ENCODE measurements at regions not wholly inside any gene's neighbourhood (a gene's known extent, or its start where the extent isn't known, plus 50 kb on each side); places are given as distances from the start of the nearest gene placed in this dataset.

DNA sequence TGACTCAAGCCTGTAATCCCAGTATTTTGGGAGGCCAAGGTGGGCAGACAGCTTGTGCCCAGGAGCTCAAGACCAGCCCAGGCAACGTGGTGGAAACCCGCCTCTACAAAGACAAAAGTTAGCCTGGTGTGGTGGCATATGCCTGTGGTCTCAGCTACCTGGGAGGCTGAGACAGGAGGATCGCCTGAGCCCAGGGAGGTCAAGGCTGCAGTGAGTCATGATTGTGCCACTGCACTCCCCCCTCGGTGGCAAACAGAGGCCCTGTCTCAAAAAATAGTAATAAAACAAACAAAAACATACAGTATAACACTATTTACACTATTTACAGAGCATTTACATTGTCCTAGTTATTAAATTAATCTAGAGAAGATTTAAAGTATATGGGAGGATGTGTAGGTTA lies 56.0 kb upstream of the PIM1 start:
- 83 to 88% methylated on average over 4 of the region's 4 CpGs for WGBS, 2 donors
- Histone ChIP-seq H3K27ac (ENCODE audit: low read depth in 2 of 2, low read length in 1 of 2) (no peak overlapping the region), H3K4me3 (ENCODE audit: low read depth in 1 of 2, low read length in 2 of 2) (no peak overlapping the region), H3K36me3 (ENCODE audit: control insufficient read depth in 2 of 2, insufficient read depth in 2 of 2, low read length in 1 of 2) (no peaks in the 10 kb centered on the region), H3K27me3 (ENCODE audit: control insufficient read depth in 1 of 2, insufficient read depth in 2 of 2, low read length in 2 of 2) (no peaks in the 10 kb centered on the region), H3K4me1 (ENCODE audit: control insufficient read depth in 2 of 2, insufficient read depth in 2 of 2, low read length in 1 of 2) (no peaks in the 10 kb centered on the region), H3K9me3 (ENCODE audit: control insufficient read depth in 2 of 2, insufficient read depth in 1 of 2, low read depth in 1 of 2, low read length in 1 of 2) (no peaks in the 10 kb centered on the region)

DNA sequence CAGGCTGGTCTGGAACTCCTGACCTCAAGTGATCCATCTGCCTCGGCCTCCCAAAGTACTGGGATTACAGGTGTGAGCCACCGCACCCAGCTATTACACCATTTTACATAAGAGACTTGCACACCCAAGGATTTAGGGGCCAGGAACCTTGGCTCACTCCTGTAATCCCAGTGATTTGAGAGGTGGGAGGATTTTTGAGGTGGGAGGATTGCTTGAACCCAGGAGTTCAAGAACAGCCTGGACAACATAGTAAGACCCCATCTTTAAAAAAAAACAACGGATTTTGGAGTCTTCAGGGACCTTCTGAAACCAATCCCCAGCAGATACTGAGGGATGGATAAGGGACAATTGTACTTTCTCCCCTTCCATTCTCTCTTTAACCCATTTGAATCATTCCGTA lies 55.3 kb upstream of the PIM1 start:
- H3K4me3 ChIP-seq (ENCODE audit: low read depth in 1 of 2, low read length in 2 of 2) = no peak overlapping the region
- H3K4me1 ChIP-seq (ENCODE audit: control insufficient read depth in 2 of 2, insufficient read depth in 2 of 2, low read length in 1 of 2) = no peaks in the 10 kb centered on the region
- no peaks in the 10 kb centered on the region for H3K9me3 ChIP-seq (ENCODE audit: control insufficient read depth in 2 of 2, insufficient read depth in 1 of 2, low read depth in 1 of 2, low read length in 1 of 2)
- WGBS, 2 donors = 90 to 93% methylated on average over 4 of the region's 4 CpGs
- H3K27me3 ChIP-seq (ENCODE audit: control insufficient read depth in 1 of 2, insufficient read depth in 2 of 2, low read length in 2 of 2) = no peaks in the 10 kb centered on the region
- H3K36me3 ChIP-seq (ENCODE audit: control insufficient read depth in 2 of 2, insufficient read depth in 2 of 2, low read length in 1 of 2) = no peaks in the 10 kb centered on the region
- no peak overlapping the region for H3K27ac ChIP-seq (ENCODE audit: low read depth in 2 of 2, low read length in 1 of 2)

DNA sequence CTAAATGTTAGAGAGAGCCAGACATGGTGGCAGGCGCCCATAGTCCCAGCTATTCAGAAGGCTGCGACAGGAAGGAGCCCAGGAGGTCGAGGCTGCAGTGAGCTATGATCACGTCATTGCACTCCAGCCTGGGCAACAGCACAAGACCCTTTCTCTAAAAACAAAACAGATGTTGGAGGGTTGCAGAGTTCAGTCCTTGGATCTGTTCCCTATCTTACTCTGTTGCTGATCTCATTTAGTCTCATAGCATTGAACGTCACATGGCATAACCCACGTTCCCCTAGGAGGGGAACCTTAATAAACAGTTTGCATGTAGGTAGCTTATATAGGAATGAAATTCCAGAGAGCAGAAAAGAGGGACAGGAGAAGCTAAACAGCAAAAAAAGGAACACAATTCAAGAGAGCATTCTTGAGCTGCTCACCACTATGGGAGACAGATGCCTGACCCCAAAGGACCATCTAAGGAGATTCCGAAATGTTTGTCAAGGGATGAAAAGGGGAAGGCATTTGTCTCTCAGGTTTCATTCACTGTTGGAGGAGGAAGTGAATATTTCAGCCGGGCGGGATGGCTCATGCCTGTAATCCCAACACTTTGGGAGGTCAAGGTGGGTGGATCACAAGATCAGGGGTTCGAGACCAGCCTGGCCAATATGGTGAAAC lies 54.6 kb upstream of the PIM1 start:
- H3K36me3 ChIP-seq (ENCODE audit: control insufficient read depth in 2 of 2, insufficient read depth in 2 of 2, low read length in 1 of 2) = no peaks in the 10 kb centered on the region
- H3K4me1 ChIP-seq (ENCODE audit: control insufficient read depth in 2 of 2, insufficient read depth in 2 of 2, low read length in 1 of 2) = no peaks in the 10 kb centered on the region
- no peaks in the 10 kb centered on the region for H3K9me3 ChIP-seq (ENCODE audit: control insufficient read depth in 2 of 2, insufficient read depth in 1 of 2, low read depth in 1 of 2, low read length in 1 of 2)
- H3K4me3 ChIP-seq (ENCODE audit: low read depth in 1 of 2, low read length in 2 of 2) = no peak overlapping the region
- H3K27ac ChIP-seq (ENCODE audit: low read depth in 2 of 2, low read length in 1 of 2) = no peak overlapping the region
- no peaks in the 10 kb centered on the region for H3K27me3 ChIP-seq (ENCODE audit: control insufficient read depth in 1 of 2, insufficient read depth in 2 of 2, low read length in 2 of 2)
- 66 to 68% methylated on average over 10 of the region's 10 CpGs for WGBS, 2 donors

DNA sequence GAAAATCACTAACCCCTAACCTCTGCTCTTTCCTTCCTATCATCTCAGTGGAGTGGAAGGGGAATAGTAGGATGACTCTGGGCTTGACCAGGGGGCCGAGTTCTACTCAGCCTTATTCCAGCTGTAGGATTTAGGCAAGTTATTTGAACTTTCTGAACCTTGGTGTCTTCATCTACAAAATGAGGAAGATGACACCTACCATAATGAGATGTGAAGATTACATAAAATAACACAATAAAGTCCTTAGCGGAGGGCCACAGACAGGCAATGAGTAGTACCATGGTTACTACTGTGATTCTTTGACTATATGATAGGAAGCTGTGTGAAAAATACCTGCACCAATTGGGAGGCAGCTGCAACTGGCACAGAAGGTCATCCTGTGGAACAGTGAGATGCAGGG lies 53.6 kb upstream of the PIM1 start:
- no peaks in the 10 kb centered on the region for H3K4me1 ChIP-seq (ENCODE audit: control insufficient read depth in 2 of 2, insufficient read depth in 2 of 2, low read length in 1 of 2)
- H3K27me3 ChIP-seq (ENCODE audit: control insufficient read depth in 1 of 2, insufficient read depth in 2 of 2, low read length in 2 of 2) = no peaks in the 10 kb centered on the region
- H3K27ac ChIP-seq (ENCODE audit: low read depth in 2 of 2, low read length in 1 of 2) = no peak overlapping the region
- no peaks in the 10 kb centered on the region for H3K9me3 ChIP-seq (ENCODE audit: control insufficient read depth in 2 of 2, insufficient read depth in 1 of 2, low read depth in 1 of 2, low read length in 1 of 2)
- H3K4me3 ChIP-seq (ENCODE audit: low read depth in 1 of 2, low read length in 2 of 2) = no peak overlapping the region
- no peaks in the 10 kb centered on the region for H3K36me3 ChIP-seq (ENCODE audit: control insufficient read depth in 2 of 2, insufficient read depth in 2 of 2, low read length in 1 of 2)
- WGBS, 2 donors = 95% methylated on average over 2 of the region's 2 CpGs

DNA sequence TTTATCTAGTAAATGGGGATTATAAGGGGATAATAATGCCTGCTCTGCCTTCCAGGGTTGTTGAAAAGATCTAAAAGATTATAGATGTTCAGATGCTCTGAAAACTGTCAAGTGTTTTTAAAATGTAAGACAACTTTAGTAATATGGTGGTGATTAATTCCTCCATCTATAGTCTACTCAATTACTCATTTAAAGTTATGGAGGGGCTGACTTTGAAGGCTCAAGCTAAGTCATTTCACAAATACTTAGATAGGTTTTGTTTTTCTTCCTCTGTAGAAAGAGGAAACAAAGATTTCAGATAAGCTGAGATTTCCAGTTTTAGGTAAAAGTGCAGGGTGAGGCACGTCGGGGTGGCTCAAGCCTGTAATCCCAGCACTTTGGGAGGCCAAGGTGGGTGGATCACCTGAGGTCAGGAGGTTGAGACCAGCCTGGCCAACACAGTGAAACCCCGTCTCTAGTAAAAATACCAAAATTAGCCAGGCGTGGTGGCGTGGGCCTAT lies 50.5 kb upstream of the PIM1 start:
- H3K27me3 ChIP-seq (ENCODE audit: control insufficient read depth in 1 of 2, insufficient read depth in 2 of 2, low read length in 2 of 2) = no peaks in the 10 kb centered on the region
- no peak overlapping the region for H3K27ac ChIP-seq (ENCODE audit: low read depth in 2 of 2, low read length in 1 of 2)
- H3K4me1 ChIP-seq (ENCODE audit: control insufficient read depth in 2 of 2, insufficient read depth in 2 of 2, low read length in 1 of 2) = no peaks in the 10 kb centered on the region
- H3K9me3 ChIP-seq (ENCODE audit: control insufficient read depth in 2 of 2, insufficient read depth in 1 of 2, low read depth in 1 of 2, low read length in 1 of 2) = no peaks in the 10 kb centered on the region
- no peak overlapping the region for H3K4me3 ChIP-seq (ENCODE audit: low read depth in 1 of 2, low read length in 2 of 2)
- H3K36me3 ChIP-seq (ENCODE audit: control insufficient read depth in 2 of 2, insufficient read depth in 2 of 2, low read length in 1 of 2) = no peaks in the 10 kb centered on the region
- WGBS, 2 donors = 75 to 86% methylated on average over 5 of the region's 5 CpGs
